ENCODE measurements at regions not wholly inside any gene's neighbourhood (a gene's known extent, or its start where the extent isn't known, plus 50 kb on each side); places are given as distances from the start of the nearest gene placed in this dataset.
A peak's percentile ranks its signal among the peaks of the same experiment; 100 is the strongest.

GRCh38 chr19:33879818-33880575 lies 83.3 kb downstream of the KCTD15 start:
- peaks cover 36% of the 10 kb centered on the region for H3K4me1 ChIP-seq (ENCODE audit: insufficient read depth, low read length)
- no peak overlapping the region for H3K4me3 ChIP-seq (ENCODE audit: low read length)
- H3K27ac ChIP-seq (ENCODE audit: low read depth, low read length) = no peak overlapping the region
- 64% methylated on average over 15 of the region's 15 CpGs for WGBS
- H3K36me3 ChIP-seq (ENCODE audit: insufficient read depth, low read length) = no peaks in the 10 kb centered on the region
- H3K9me3 ChIP-seq (ENCODE audit: insufficient read depth, low read depth, low read length) = no peaks in the 10 kb centered on the region
- H3K9ac ChIP-seq (ENCODE audit: low read depth, low read length) = no peak overlapping the region
- H3K27me3 ChIP-seq (ENCODE audit: insufficient read depth, low read length) = no peaks in the 10 kb centered on the region

DNA sequence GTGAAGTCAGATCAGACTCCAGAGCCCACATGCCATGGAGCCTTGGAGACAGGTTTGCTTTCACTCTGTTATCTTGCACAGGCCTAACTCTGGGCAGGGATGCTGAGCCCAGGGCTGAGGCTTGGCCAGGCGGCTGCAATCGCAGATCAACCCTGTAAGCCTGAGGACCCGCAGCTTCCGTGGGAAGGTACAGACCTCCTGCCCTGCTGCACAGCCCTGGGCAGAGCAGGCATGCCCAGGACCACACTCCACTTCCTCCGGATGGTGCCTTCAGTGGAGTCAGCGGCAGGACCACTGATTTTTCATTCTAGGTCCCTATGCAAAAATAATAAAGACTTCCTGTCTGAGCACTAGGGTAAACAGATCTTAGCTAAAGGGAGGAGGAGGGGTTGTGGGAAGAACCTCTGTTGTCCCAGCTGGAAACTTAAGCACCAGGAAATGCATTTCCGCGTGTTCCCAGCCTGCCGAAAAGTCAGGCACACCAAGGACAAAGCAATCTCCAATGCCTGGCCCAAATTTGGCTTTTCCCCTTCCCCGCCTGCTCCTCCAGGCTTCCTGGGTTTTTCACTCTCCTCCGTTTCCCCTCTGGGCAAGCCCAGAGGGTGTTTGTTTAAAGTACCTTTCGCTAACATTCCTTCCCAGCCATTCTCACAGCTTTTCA lies 87.3 kb downstream of the KCTD15 start:
- WGBS = 9% methylated on average over 12 of the region's 12 CpGs
- Histone ChIP-seq H3K4me1 (ENCODE audit: insufficient read depth, low read length) (peaks cover 28% of the 10 kb centered on the region), H3K36me3 (ENCODE audit: insufficient read depth, low read length) (no peaks in the 10 kb centered on the region), H3K4me3 (ENCODE audit: low read length) (peak overlapping the region; percentile 5; the same call in 1 of the 2 replicates), H3K9ac (ENCODE audit: low read depth, low read length) (peak overlapping the region; percentile 6; the same call in 1 of the 2 replicates), H3K27me3 (ENCODE audit: insufficient read depth, low read length) (no peaks in the 10 kb centered on the region), H3K9me3 (ENCODE audit: insufficient read depth, low read depth, low read length) (no peaks in the 10 kb centered on the region), H3K27ac (ENCODE audit: low read depth, low read length) (peak overlapping the region; percentile 82)

DNA sequence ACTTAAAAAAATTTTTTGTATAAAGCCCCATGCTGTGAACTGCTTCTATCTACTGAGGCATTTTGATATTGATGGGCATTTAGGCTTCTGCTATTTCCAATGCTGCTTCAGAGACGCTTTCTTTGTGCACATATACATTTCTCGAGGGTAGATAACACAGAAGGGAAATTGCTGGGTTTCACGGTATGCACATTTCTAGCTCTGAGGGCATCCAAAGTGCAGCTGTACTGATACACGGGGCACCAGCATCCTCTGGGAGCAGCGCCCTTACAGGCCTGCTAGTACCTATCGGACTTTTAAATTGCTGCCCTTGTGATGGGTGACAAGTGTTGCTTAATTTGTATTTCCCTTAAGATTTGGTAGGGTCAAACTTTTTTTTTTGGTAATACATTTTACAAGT lies 88.6 kb downstream of the KCTD15 start:
- H3K27me3 ChIP-seq (ENCODE audit: insufficient read depth, low read length) = no peaks in the 10 kb centered on the region
- H3K9ac ChIP-seq (ENCODE audit: low read depth, low read length) = no peak overlapping the region
- peaks cover 22% of the 10 kb centered on the region for H3K4me1 ChIP-seq (ENCODE audit: insufficient read depth, low read length)
- no peaks in the 10 kb centered on the region for H3K36me3 ChIP-seq (ENCODE audit: insufficient read depth, low read length)
- H3K9me3 ChIP-seq (ENCODE audit: insufficient read depth, low read depth, low read length) = no peaks in the 10 kb centered on the region
- no peak overlapping the region for H3K27ac ChIP-seq (ENCODE audit: low read depth, low read length)
- 90% methylated on average over 6 of the region's 6 CpGs for WGBS
- no peak overlapping the region for H3K4me3 ChIP-seq (ENCODE audit: low read length)

GRCh38 chr19:33887891-33888290 lies 91.2 kb downstream of the KCTD15 start:
- no peaks in the 10 kb centered on the region for H3K27me3 ChIP-seq (ENCODE audit: insufficient read depth, low read length)
- no peak overlapping the region for H3K27ac ChIP-seq (ENCODE audit: low read depth, low read length)
- 94% methylated on average over 11 of the region's 11 CpGs for WGBS
- H3K9me3 ChIP-seq (ENCODE audit: insufficient read depth, low read depth, low read length) = no peaks in the 10 kb centered on the region
- no peak overlapping the region for H3K4me3 ChIP-seq (ENCODE audit: low read length)
- H3K36me3 ChIP-seq (ENCODE audit: insufficient read depth, low read length) = no peaks in the 10 kb centered on the region
- no peak overlapping the region for H3K9ac ChIP-seq (ENCODE audit: low read depth, low read length)
- H3K4me1 ChIP-seq (ENCODE audit: insufficient read depth, low read length) = peaks cover 13% of the 10 kb centered on the region

DNA sequence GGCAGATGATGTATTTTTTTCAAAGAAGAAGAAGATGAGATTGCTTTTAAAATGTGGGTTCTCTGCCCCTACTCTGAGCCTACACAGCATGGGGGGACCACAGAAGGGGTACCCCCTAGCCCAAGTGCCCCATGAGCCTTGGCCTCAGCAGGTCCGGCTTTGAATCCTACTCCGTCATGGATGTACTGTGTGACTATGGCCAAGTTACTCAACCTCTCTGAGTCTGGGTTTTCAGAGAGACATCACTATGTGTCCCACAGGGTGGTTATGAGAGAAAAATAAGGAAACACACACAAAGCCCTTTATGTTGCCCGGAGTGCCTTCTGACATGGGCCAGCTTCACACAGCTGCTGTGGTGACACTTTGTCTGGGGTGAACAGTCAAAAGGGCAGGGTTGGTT lies 92.0 kb downstream of the KCTD15 start:
- no peak overlapping the region for H3K9ac ChIP-seq (ENCODE audit: low read depth, low read length)
- H3K4me1 ChIP-seq (ENCODE audit: insufficient read depth, low read length) = peaks cover 8% of the 10 kb centered on the region
- H3K4me3 ChIP-seq (ENCODE audit: low read length) = no peak overlapping the region
- no peak overlapping the region for H3K27ac ChIP-seq (ENCODE audit: low read depth, low read length)
- H3K9me3 ChIP-seq (ENCODE audit: insufficient read depth, low read depth, low read length) = no peaks in the 10 kb centered on the region
- 95% methylated on average over 3 of the region's 3 CpGs for WGBS
- no peaks in the 10 kb centered on the region for H3K27me3 ChIP-seq (ENCODE audit: insufficient read depth, low read length)
- H3K36me3 ChIP-seq (ENCODE audit: insufficient read depth, low read length) = no peaks in the 10 kb centered on the region

DNA sequence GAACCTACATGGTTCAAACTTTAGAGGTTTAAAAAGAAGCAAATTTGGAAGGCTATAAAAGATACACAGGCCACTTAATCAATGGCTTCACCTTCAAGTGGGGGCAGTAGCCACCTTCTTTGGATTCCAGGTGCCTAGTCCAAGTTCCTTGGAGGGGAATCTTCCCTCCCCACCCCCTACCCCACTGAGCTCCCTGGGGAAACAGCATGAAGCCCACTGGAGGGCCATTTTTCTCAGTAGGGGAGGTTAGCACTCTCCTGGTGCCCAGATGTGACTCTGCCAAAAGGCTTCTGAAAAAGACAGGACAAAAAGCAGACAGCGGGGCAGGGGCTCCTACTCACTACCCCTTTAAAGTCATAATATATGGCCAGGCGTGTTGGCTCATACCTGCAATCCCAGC lies 93.9 kb downstream of the KCTD15 start:
- no peak overlapping the region for H3K4me3 ChIP-seq (ENCODE audit: low read length)
- H3K27ac ChIP-seq (ENCODE audit: low read depth, low read length) = no peak overlapping the region
- no peak overlapping the region for H3K9ac ChIP-seq (ENCODE audit: low read depth, low read length)
- no peaks in the 10 kb centered on the region for H3K9me3 ChIP-seq (ENCODE audit: insufficient read depth, low read depth, low read length)
- 59% methylated on average over 2 of the region's 2 CpGs for WGBS
- no peaks in the 10 kb centered on the region for H3K36me3 ChIP-seq (ENCODE audit: insufficient read depth, low read length)
- H3K27me3 ChIP-seq (ENCODE audit: insufficient read depth, low read length) = no peaks in the 10 kb centered on the region
- no peaks in the 10 kb centered on the region for H3K4me1 ChIP-seq (ENCODE audit: insufficient read depth, low read length)

- Histone ChIP-seq H3K4me1 (ENCODE audit: insufficient read depth, low read length) (no peaks in the 10 kb centered on the region), H3K27ac (ENCODE audit: low read depth, low read length) (no peak overlapping the region), H3K36me3 (ENCODE audit: insufficient read depth, low read length) (no peaks in the 10 kb centered on the region), H3K27me3 (ENCODE audit: insufficient read depth, low read length) (no peaks in the 10 kb centered on the region), H3K9me3 (ENCODE audit: insufficient read depth, low read depth, low read length) (no peaks in the 10 kb centered on the region), H3K9ac (ENCODE audit: low read depth, low read length) (no peak overlapping the region), H3K4me3 (ENCODE audit: low read length) (no peak overlapping the region)
- WGBS = 94% methylated on average over 3 of the region's 3 CpGs
These were observed 95.1 kb downstream of the KCTD15 start for GRCh38 chr19:33891773-33892172.

GRCh38 chr19:33894787-33895186 lies 98.1 kb downstream of the KCTD15 start:
- Histone ChIP-seq H3K9ac (ENCODE audit: low read depth, low read length) (no peak overlapping the region), H3K27ac (ENCODE audit: low read depth, low read length) (no peak overlapping the region), H3K4me3 (ENCODE audit: low read length) (no peak overlapping the region), H3K27me3 (ENCODE audit: insufficient read depth, low read length) (no peaks in the 10 kb centered on the region), H3K4me1 (ENCODE audit: insufficient read depth, low read length) (no peaks in the 10 kb centered on the region), H3K9me3 (ENCODE audit: insufficient read depth, low read depth, low read length) (peaks cover 22% of the 10 kb centered on the region), H3K36me3 (ENCODE audit: insufficient read depth, low read length) (no peaks in the 10 kb centered on the region)
- WGBS = 89% methylated on average over 11 of the region's 11 CpGs

DNA sequence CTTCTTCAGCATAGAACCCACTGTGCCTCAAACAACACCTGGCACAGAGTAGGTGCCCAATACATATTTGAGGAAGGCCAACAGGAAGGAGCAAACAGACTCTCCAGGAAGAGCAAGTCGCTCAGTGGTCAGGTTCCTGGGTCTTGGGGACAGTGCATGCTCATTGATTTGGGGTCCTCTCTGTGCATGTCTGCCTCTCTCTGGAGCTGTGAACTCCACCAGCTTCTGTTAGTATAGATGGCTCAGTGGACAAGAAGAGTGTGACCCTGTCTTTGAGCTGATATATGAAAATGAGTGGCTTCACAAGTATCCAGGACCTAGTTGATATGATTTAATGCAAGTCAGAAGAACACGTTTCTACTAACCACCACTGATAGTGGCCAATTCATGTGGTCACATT lies 98.7 kb downstream of the KCTD15 start:
- Histone ChIP-seq H3K4me1 (ENCODE audit: insufficient read depth, low read length) (no peaks in the 10 kb centered on the region), H3K27me3 (ENCODE audit: insufficient read depth, low read length) (no peaks in the 10 kb centered on the region), H3K27ac (ENCODE audit: low read depth, low read length) (no peak overlapping the region)

GRCh38 chr19:33898062-33898677 lies 101.5 kb downstream of the KCTD15 start:
- Histone ChIP-seq H3K27me3 (ENCODE audit: insufficient read depth, low read length) (no peaks in the 10 kb centered on the region), H3K9me3 (ENCODE audit: insufficient read depth, low read depth, low read length) (peaks cover 22% of the 10 kb centered on the region), H3K4me3 (ENCODE audit: low read length) (no peak overlapping the region), H3K9ac (ENCODE audit: low read depth, low read length) (no peak overlapping the region), H3K4me1 (ENCODE audit: insufficient read depth, low read length) (no peaks in the 10 kb centered on the region), H3K27ac (ENCODE audit: low read depth, low read length) (no peak overlapping the region), H3K36me3 (ENCODE audit: insufficient read depth, low read length) (no peaks in the 10 kb centered on the region)

More for the DNA sequence above, 98.7 kb downstream of the KCTD15 start:
- Histone ChIP-seq H3K4me3 (ENCODE audit: low read length) (no peak overlapping the region), H3K36me3 (ENCODE audit: insufficient read depth, low read length) (no peaks in the 10 kb centered on the region), H3K9ac (ENCODE audit: low read depth, low read length) (no peak overlapping the region), H3K9me3 (ENCODE audit: insufficient read depth, low read depth, low read length) (peaks cover 22% of the 10 kb centered on the region)
- WGBS = 80% methylated on average over 2 of the region's 2 CpGs

DNA sequence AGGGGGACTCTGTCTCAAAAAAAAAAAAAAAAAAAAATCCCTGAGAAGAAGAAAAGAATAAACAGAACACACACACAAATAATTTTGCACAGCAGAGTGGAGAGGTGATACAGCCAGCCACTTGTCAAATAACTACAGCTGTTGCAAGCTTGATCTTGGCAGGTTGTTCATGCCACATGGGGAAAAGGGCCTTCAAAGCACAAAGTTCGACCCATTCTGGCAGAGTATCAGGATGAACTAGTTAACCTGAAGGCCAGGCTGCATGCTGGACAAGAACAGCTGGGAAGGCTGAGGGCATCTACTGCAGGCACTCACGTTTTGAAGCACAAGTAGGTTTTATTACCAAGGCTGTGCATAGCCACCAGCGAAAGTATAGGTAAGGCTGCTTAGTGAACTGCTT lies 104.1 kb downstream of the KCTD15 start:
- Histone ChIP-seq H3K27me3 (ENCODE audit: insufficient read depth, low read length) (no peaks in the 10 kb centered on the region), H3K4me3 (ENCODE audit: low read length) (no peak overlapping the region), H3K9me3 (ENCODE audit: insufficient read depth, low read depth, low read length) (peaks cover 22% of the 10 kb centered on the region), H3K4me1 (ENCODE audit: insufficient read depth, low read length) (peaks cover 14% of the 10 kb centered on the region), H3K36me3 (ENCODE audit: insufficient read depth, low read length) (no peaks in the 10 kb centered on the region), H3K27ac (ENCODE audit: low read depth, low read length) (no peak overlapping the region), H3K9ac (ENCODE audit: low read depth, low read length) (no peak overlapping the region)
- 87% methylated on average over 3 of the region's 3 CpGs for WGBS
